ENCODE measurements at regions not wholly inside any gene's neighbourhood (a gene's known extent, or its start where the extent isn't known, plus 50 kb on each side); places are given as distances from the start of the nearest gene placed in this dataset.
"Not testable (repeated sequence)": the region's sequence is repeated elsewhere in the genome, so short reads cannot be mapped to it uniquely, and the experiment has no call there.

DNA sequence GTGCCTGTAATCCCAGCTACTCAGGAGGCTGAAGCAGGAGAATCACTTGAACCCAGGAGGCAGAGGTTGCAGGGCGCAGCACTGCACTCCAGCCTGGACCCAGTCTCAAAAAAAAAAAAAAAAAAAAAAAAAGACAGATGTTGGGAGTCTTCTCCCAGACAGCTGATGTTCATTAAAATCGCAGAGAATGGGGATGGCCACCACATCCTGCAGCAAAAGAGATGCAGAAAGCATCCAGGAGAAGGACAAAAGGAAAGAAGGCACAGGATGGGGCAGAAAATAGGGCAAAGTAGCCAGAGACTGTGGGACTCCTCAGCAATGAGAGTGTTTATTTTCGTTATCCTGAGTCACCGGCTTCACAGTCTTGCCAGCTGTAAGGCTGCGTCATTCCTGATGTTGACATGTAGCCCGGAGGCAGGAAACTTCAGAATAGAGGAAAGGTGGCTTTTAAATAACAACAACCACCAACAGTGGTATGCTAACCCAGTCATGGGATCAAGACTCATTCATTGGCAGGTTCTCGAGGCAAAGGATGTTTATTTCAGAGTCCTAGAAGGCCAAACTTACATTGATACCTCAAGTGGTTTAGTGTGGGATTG, 149.5 kb upstream of the SVIL start:
- DNase-seq: no peak

DNA sequence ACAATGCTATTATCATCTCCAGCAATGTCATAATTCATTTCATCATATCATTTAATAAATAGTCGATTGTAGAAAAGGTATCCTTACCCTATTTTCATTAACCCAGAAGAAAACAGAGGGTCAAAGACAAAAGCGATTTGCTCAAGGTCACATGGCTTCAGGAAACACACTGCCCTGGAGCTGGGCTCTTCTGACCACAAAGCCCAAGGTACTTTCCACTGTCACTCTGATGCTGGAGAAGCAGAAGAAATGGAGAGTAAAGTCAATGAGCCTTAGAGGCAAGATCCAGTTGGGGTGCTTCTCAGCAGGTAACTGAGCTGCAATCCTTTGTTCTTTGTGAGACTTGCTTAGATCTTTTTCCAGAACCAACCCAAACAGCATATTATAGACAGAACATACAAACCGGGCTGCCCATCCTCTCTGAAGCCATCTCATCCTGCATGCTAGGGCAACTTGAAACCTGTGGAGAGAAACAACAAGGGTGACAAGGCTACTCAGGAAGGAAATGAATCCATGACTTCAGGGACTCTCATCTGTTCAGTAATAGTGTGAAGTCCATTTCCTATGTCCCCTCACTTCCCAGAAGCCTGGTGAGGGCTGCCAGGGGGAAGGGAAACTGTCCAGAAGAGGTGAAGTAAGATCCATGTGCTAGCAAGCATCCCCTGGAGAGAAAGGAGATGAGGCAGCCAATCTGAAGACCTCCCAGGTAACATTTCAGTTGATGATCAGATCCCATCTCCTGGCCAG, 148.6 kb upstream of the SVIL start:
- DNase-seq: no peak

DNA sequence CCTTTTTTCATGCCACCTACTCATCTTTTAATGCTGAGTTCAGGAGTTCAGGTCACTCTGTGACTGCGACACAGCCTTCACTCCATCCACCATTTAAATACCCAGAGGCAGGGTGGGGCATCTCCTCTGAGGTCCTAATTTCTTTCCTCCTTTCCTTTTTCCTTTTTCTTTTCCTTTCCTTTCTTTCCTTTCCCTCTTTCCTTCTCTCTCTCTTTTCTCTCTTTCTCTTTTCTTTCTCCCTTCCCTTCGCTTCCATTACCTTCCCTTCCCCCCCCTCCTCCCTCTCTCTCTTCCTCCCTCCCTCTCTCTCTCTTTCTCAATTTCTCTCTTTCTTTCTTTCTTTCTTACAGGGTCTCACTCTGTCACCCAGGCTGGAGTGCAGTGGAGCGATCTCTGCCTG, 145.9 kb upstream of the SVIL start:
- DNase-seq: no peak

DNA sequence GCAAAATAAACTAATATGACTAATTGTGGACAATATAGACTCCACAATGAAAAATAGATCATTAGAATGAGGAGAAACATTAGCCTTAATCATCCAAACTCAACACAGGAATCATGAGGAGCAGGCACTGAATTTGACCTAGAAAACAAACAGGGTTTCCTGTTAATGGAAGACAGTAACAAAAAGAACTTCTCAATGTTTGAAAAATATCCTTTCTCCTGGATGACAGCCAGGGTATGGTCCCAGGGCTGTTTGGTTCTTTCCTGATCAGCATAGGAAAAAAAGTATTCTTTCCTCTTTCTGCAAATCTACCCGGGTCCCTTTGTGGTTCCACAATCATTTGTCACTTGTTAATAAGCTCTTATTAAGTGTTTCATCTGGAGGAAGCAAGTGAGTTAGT, 145.3 kb upstream of the SVIL start:
- DNase-seq: no peak

DNA sequence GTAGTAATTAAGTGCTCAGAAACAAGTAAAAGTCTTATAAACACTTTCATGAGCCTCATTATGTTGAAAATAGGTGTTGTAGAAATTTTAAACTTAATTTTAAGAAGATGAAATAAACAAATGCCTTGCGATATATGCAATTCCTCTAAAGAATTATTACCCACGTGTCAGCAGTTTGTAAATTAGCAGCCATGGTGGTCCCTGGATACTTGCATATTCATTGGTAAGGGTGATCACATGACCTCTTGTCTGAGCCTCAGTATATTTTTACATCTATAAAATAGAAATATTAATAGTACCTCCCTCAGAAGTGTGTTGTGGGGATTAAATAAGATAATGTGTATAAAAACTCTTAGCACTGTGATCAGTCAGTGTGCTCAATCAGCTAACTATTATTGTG, 141.5 kb upstream of the SVIL start:
- no peak for DNase-seq

DNA sequence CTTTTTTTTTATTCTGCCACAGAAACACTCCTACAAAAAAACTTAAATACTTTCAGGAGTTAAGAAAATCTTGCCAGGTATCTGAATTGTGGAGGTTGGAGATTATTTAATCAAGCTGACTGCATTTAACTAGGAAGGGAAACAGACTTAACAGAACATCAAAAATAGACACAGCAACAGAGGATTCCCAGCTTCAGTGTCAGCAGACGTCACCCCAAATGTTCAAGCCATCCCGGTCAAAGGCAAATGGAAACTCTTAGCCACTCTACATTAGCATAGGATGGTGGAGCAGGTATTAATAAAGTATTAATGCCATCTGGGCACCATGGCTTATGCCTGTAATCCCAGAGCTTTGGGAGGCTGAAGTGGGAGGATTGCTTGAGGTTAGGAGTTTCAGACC, 139.7 kb upstream of the SVIL start:
- no peak for DNase-seq

DNA sequence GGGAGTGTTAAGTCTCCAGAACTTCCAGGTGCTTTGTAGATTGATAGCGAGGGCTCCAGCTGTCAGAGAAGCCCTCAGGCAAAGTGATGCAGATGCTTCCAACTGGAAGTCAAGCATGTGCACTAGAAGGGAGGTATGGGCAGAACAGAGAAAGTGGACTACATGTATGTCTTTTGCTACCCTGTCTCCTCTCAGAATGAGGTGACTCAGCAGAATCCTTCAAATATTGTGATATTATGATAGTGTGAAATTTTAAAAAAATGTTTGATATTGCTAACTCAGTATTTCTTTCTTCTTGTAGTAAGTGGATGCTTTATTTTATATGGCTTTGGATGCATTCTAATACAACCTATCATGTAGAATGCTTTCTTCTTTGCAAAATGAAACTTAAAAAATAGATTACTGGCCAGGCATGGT, 138.9 kb upstream of the SVIL start:
- DNase-seq: no peak

DNA sequence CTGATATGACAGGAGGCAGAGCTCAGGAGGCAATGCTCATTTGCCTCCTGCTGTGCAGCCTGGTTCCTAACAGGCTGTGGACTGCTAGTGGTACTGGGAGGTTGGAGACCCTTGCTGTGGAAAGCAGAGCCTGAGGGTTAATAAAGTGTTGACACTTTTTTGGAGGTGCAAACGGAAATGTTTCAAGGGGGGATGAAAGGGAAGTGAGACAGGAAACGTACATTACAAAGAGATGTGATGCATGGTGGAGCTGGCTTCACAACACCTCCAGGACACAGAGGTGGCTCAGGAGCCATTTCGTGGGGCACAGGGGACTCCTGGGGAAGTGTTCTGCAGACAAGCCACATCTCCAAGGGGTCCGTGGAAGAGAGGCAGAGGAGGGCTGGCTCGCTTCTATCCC, 137.6 kb upstream of the SVIL start:
- no peak for DNase-seq

DNA sequence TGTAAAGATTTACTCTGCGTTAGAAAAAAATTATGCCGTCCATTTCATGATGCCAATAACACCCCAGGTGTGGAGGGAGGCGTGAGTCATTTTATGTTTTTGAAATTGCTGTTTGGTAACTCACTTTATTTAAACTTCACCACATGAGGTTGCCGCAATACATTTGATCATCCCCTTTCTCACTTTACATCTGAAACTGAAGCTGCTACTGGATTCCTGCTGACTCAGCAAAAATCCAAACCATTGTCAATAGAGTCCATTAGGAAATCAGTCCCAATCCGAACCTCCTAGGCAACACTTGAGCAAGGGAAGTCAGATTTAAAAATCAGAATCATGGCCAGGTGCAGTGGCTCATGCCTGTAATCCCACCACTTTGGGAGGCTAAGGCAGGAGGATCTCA, 136.6 kb upstream of the SVIL start:
- DNase-seq: no peak

DNA sequence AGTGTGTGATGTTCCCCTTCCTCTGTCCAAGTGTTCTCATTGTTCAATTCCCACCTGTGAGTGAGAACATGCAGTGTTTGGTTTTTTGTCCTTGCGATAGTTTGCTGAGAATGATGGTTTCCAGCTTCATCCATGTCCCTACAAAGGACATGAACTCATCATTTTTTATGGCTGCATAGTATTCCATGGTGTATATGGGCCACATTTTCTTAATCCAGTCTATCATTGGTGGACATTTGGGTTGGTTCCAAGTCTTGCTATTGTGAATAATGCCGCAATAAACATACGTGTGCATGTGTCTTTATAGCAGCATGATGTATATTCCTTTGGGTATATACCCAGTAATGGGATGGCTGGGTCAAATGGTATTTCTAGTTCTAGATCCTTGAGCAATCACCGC, 134.5 kb upstream of the SVIL start:
- DNase-seq: not testable (repeated sequence)

DNA sequence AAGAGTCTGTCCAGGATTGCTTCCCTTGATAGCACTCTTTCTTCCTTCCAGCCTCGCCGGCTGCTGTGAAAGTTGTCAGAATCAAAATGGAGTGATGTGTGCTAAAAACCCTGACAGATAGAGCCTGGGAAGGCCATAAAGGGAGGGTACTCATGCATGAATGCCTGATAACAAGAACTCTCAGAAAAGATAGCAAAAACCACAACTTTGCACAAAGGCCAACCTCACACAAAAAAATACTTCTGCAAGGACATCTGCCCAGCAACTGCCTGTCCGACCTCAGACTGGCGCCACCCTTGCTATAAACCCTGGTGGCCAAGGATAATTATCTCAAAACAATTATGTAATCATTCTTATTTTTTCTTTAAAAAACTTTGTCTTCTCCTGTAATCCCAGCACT, 133.2 kb upstream of the SVIL start:
- DNase-seq: no peak

DNA sequence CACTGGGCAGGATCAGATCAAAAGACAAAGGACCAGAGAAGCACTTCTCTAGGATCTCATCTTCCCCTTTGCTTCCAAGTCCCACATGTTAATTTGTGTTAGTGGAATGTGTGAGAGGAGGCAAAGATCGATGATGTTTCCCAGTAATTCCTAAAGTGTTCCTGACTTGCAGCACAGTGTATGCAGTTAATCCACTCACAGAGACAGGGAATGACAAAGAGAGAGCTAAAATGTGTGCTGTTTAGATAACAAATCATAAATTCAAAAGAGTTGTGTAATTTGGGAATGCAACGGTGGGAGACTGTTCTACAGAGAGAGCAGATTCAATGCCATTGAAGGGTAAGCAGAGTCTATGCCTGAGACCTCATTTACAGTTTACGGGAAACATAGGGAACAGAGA, 132.0 kb upstream of the SVIL start:
- DNase-seq: no peak

DNA sequence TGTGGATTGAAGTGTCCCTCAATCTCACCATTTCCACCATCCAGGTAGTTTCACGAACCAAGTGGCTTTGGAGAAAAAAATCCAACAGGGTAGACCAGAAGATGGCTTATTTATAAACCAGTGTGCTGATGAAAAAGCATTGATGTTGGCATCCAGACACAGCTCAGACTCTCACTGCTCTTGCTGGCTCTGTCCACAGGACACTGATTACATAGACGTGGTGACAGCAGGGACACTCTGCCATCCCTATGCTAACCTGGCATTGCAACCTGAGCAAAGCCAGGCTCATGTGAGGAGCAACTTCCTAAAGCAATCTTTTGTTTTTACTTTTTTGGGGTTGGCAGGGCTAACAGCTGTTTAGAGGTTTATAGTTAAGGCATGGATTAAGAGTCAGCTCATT, 130.6 kb upstream of the SVIL start:
- no peak for DNase-seq

DNA sequence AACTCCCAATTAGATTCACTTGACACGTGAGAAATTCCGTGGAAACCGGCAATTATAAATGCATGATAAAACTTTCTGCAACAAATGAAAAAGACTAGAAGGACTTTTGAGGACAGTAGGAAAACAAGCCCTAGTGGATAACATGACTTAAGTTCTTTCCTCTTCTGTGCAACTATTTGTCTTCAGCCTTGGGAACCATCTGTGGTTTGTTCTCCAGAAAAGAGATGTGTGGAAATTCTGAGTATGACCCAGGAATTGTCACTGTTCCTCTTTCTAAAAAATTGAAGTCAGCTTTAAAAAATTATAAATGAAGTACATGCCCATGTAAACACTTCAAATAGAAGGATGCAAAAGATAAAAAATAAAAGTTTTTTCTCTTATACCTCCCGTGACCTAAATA, 128.6 kb upstream of the SVIL start:
- DNase-seq: no peak

DNA sequence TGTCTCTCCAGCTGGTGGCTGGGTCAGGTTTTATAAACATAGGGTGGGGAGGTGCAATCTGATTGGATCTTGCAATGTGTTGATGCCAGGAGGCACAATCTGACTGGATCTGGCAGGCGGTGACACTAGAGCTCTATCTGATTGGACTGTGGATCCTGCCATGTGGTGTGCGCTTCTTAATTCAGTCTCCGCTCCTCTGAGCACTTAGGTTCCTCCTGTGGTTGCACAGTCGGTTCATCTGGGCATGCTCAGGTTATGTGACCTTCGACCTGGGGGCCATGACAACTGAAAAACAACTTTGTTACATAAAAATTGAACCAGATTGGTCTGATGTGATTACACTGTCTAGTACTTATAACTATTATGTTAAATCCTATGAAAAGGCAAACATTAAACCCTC, 127.1 kb upstream of the SVIL start:
- no peak for DNase-seq

DNA sequence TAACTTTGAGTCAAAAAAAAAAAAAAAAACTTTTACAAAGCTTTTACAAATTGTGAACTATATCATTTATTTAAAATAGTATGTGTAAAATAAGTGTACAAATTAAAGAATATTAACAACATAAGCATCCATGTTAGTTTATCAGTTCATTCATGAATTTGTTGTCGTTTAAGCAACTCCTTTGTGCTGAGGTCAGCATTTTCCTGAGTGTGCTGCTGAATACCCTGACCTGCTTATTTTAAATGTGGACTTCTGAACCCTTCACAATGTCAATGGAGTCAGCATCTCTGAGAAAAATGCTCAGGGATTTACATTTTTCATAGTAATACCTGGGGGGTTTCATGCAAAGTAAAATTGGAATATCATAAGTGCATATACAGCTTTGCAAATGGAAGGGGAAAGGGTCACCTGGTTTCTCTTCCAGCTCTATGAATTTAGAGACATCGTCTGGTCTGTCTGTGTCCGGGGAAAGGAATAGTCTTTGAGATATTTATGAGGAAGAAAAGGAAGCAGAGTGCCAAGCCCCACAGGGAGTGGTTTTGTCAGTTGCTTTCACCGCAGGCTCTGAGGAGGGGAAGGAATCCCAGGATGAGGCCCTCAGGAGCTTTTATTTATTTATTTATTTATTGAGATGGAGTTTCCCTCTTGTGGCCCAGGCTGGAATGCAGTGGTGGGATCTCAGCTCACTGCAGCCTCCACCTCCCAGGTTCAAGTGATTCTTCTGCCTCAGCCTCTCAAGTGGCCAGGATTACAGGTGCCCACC, 125.5 kb upstream of the SVIL start:
- DNase-seq: no peak

DNA sequence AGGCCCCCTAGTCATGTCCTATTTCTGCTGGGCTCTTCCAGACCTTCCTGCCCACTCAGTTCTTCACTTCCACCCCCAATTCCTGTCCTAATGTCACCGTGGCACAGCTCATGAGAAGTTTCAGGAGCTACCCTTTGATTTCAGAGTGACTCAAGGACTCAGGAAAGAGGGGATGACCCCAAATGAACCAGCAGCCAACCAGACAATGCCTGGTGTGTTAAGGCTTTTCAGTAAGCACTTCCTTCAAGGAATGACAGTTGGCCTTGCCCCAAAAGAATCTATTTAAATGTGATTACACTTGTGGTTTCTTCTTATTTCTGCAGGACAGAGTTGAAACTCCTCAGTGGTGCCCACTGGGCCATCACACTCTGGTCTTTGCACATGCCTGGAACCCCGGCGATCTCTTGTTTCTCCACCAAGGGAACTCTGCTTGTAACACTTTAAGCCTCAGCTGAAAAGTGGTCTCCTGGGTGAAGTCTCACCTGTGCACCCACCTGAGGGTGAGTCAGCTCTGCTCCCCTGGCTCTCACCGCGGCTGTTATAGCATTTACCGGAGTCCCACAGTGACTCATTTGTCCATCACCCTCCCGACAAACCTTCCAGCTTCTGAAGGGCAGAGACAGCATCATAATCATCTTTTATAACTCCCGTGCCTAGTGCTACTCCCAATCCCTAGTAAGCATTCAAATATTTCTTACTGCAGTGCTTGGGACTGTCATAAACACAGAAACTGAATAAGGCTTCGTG, 123.0 kb upstream of the SVIL start:
- no peak for DNase-seq

DNA sequence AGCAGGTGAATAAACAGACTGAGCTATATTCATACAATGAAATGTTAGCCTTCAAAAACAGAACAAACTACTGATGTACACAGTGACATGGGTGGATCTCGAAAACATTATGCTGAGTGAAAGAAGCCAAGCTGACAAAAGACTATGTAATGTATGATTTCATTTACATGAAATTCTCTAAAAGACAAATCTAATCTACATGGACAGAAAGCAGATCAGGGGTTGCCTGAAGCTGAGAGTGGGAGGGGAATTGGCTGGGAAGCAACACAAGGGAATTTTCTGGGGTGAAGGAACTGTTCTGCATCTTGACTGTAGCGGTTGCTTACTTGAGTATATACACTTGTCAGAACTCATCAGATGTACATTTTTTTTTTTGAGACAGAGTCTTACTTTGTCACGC, 121.7 kb upstream of the SVIL start:
- no peak for DNase-seq

DNA sequence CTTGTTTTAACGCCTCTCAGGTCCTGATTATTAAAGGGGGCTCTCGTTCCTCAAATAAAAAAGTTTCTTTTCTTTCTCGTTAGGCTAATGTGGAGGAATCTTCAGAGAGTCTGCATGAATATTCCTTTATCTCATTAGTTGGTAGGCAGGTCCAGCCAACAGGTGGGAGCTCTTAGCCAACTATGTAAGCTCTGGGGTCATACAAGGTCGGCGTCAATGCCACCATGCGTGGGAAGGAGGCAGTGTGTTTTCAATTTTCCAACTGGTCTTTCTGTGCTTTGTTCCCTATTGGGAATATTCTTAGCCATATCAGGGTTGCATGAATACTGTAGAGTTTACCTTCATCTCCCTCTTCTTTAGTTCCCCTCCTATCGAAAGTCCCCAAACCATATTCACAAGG, 118.5 kb upstream of the SVIL start:
- no peak for DNase-seq

DNA sequence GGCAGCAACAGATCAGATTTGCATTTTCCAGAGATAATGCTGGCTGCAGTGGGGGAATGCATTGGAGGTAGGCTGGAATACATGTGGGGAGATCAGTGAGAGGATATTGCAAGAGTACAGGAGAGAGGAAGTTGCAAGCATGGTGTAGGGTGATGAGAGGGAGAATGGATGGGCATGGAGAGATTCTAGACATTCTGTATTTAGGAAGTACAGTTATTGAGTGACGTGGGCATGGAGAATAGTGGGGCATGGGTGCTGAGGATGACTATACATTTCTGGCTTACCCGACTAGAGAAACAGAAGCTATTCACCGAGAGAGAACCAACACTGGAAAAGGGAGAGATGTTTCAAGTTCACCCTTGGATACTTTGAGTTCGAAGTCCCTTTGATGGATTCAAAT, 116.9 kb upstream of the SVIL start:
- no peak for DNase-seq

DNA sequence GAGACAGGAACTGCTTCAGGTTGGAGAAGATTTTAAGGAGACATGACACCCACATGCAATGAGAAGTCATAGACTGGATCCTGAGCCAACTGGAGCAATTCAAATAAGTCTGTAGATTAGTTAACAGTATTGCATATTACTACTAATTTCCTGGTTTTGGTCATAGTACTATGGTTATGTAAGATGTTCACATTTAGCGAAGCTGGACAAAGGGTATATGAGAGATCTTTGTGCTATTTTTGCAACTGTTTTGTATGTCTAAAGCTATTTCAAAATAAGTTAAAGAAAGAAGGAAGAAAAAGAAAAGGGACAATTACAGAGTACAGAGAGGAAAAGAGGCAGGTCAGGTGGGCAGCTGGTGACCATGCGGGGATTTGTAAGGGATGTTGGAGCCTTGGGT, 116.5 kb upstream of the SVIL start:
- no peak for DNase-seq

DNA sequence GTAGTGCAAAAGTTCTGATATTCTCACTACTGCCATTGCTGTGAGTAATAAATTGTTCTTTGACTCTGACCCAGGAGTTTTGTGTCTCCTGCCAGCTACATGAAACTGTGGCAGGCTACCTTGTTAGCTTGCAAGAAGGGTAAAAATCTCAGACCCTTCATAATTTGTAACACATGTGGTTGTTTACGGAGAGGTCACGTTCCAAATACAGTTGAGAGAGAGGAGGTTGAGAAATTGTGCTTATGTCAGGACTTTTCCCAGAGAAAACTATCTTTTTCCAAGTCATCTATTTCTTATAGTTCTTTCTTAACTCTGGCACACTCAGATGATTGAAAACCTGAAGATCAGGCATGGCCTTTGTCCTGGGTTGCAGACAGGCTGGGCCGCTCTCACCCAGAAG, 114.4 kb upstream of the SVIL start:
- DNase-seq: no peak

DNA sequence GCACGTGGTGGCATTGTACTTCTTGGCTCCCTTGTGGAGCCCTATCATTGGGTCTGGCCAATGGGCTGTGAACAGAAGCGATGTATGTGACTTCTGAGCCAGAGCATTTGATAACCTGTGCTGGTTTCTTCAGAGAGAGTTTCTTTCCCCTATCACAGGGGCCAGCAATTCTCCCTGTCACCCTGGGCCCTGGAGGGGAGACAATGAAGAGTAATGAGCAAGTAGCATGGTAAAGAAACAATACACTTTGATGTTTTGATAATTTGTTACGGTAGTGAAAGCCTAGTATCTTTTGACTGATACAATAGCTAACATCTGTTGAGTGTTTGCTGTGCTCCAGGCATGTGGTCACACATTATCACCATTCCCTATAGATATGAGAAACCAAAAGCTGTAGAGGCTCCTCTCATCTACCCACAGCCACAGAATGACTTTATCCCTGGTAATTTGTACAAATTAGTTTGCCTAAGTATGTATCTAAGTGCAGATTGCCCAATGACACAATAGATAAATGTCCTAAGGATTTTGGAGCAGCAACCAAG, 113.4 kb upstream of the SVIL start:
- DNase-seq: no peak
